ENCODE measurements at regions not wholly inside any gene's neighbourhood (a gene's known extent, or its start where the extent isn't known, plus 50 kb on each side); places are given as distances from the start of the nearest gene placed in this dataset.

- no peak for TF ChIP-seq CTCF (IDR thresholded peaks at IDR 0.05; ENCODE audit: low read depth, low read length)
- TF ChIP-seq POLR2A (IDR thresholded peaks at IDR 0.05; ENCODE audit: extremely low read depth, insufficient read length) = no peak
Measured at GRCh38 chr7:96484845-96485244, 162.9 kb upstream of the SLC25A13 start.

All from NB4 (cell line).